Neural cell (in vitro differentiated cells): ENCODE measurements at regions not wholly inside any gene's neighbourhood (a gene's known extent, or its start where the extent isn't known, plus 50 kb on each side); places are given as distances from the start of the nearest gene placed in this dataset.

Experiments used
- H2AFZ ChIP-seq: fragments of 200-600, 300-800 bp; sonication (generic), shearing (Covaris generic); 2 replicates; pipeline ENCODE4 v1.6.0; 2014; ENCODE audit warnings: low read depth, mild to moderate bottlenecking, antibody characterized with exemption, low read length, moderate library complexity
- H3F3A ChIP-seq: fragments of 200-600 bp; shearing (Covaris generic); 2 replicates; pipeline ENCODE4 v1.6.1; 2016; ENCODE audit warnings: mild to moderate bottlenecking, moderate library complexity, mixed read lengths, antibody characterized with exemption, low read length; ENCODE audit not compliant: insufficient read depth, poor library complexity, severe bottlenecking
- H3K27ac ChIP-seq: fragments of 200-600, 300-800 bp; sonication (generic), shearing (Covaris generic); 2 replicates; pipeline ENCODE4 v1.5.1; 2014; ENCODE audit warnings: mild to moderate bottlenecking, low read length, moderate library complexity
- H3K27me3 ChIP-seq: fragments of 300-800, 200-600 bp; sonication (generic), shearing (Covaris generic); 2 replicates; pipeline ENCODE4 v1.6.0; 2014; ENCODE audit warnings: mild to moderate bottlenecking, low read depth, low read length, moderate library complexity; ENCODE audit not compliant: insufficient read depth
- H3K36me3 ChIP-seq: fragments of 300-800, 200-600 bp; sonication (generic), shearing (Covaris generic); 2 replicates; pipeline ENCODE4 v1.5.1; 2014; ENCODE audit warnings: mild to moderate bottlenecking, antibody characterized with exemption, low read length, moderate library complexity; ENCODE audit not compliant: insufficient read depth
- H3K4me2 ChIP-seq: fragments of 300-800, 200-600 bp; sonication (generic), shearing (Covaris generic); 2 replicates; pipeline ENCODE4 v1.6.0; 2014; ENCODE audit warnings: mild to moderate bottlenecking, low read length
- H3K4me3 ChIP-seq: fragments of 300-800, 200-600 bp; sonication (generic), shearing (Covaris generic); 2 replicates; pipeline ENCODE4 v1.5.1; 2014; ENCODE audit warnings: mild to moderate bottlenecking, low read length, moderate library complexity
- H3K79me2 ChIP-seq: fragments of 200-600 bp; shearing (Covaris generic); replicated peaks from 2 replicates; pipeline ENCODE4 v1.6.0; 2014; ENCODE audit warnings: mild to moderate bottlenecking, low read length, moderate library complexity; ENCODE audit not compliant: insufficient read depth
- H3K9ac ChIP-seq: fragments of 300-800, 200-600 bp; sonication (generic), shearing (Covaris generic); 2 replicates; pipeline ENCODE4 v1.6.1; 2016; ENCODE audit warnings: mild to moderate bottlenecking, low read length, mixed read lengths
- H3K9me2 ChIP-seq: fragments of 200-600 bp; shearing (Covaris generic); 2 replicates; pipeline ENCODE4 v1.6.1; 2016; ENCODE audit warnings: mild to moderate bottlenecking, low read length, mixed read lengths; ENCODE audit not compliant: insufficient read depth
- H3K9me3 ChIP-seq: fragments of 200-600, 300-800 bp; sonication (generic), shearing (Covaris generic); 2 replicates; pipeline ENCODE4 v1.6.1; 2016; ENCODE audit warnings: mild to moderate bottlenecking, mixed run types, low read length, moderate library complexity, mixed read lengths
- H4K20me1 ChIP-seq: fragments of 200-600 bp; shearing (Covaris generic); 2 replicates; pipeline ENCODE4 v1.6.1; 2016; ENCODE audit warnings: mild to moderate bottlenecking, mixed run types; ENCODE audit not compliant: insufficient read depth
- EP300 ChIP-seq: fragments of 450-650 bp; conservative IDR thresholded peaks from 2 replicates; pipeline ENCODE4 v1.6.1; 2014; ENCODE audit warnings: antibody characterized with exemption, mild to moderate bottlenecking, moderate library complexity; ENCODE audit not compliant: poor library complexity, severe bottlenecking
- EZH2 ChIP-seq: fragments of 200-600, 300-800 bp; shearing (Covaris generic), sonication (generic); IDR thresholded peaks from 2 replicates; pipeline ENCODE4 v1.6.1; 2014; ENCODE audit warnings: antibody characterized with exemption, low read length, borderline replicate concordance, mild to moderate bottlenecking; ENCODE audit not compliant: insufficient read depth, poor library complexity, severe bottlenecking
- MXI1 ChIP-seq: fragments of 450-650 bp; conservative IDR thresholded peaks from 2 replicates; pipeline ENCODE4 v1.6.1; 2014; ENCODE audit warnings: antibody characterized with exemption, mild to moderate bottlenecking; ENCODE audit not compliant: poor library complexity, severe bottlenecking
- POLR2AphosphoS5 ChIP-seq: IDR thresholded peaks from 2 replicates; pipeline ENCODE4 v1.6.1; 2012
- RAD21 ChIP-seq: fragments of 450-650 bp; conservative IDR thresholded peaks from 2 replicates; pipeline ENCODE4 v1.6.1; 2014; ENCODE audit warnings: antibody characterized with exemption, mild to moderate bottlenecking, moderate library complexity
- REST ChIP-seq: IDR thresholded peaks from 2 replicates; pipeline ENCODE4 v1.6.1; 2012; ENCODE audit warnings: borderline replicate concordance
- SMC3 ChIP-seq: fragments of 450-650 bp; conservative IDR thresholded peaks from 2 replicates; pipeline ENCODE4 v1.6.1; 2014; ENCODE audit warnings: antibody characterized with exemption, mild to moderate bottlenecking, moderate library complexity; ENCODE audit not compliant: poor library complexity
- TAF1 ChIP-seq: IDR thresholded peaks from 2 replicates; pipeline ENCODE4 v1.6.1; 2012; ENCODE audit warnings: low read depth
- TF ChIP-seq, protein P1 (sequence below): fragments of 450-650 bp; IDR thresholded peaks from 2 replicates; pipeline ENCODE4 v1.5.1; 2014; ENCODE audit warnings: antibody characterized with exemption, mild to moderate bottlenecking, moderate library complexity; ENCODE audit not compliant: poor library complexity, severe bottlenecking

- no peak overlapping the region for H2AFZ ChIP-seq
- H3K4me3 ChIP-seq: no peak overlapping the region
Observed at GRCh38 chr18:44232500-44232899, 448.2 kb upstream of the SETBP1 start.

GRCh38 chr18:44238454-44238853 is 442.2 kb upstream of the SETBP1 start:
- Histone ChIP-seq H3K9me2 (no peaks in the 10 kb centered on the region), H2AFZ (no peak overlapping the region), H3F3A (no peaks in the 10 kb centered on the region), H3K36me3 (no peaks in the 10 kb centered on the region), H3K4me3 (no peak overlapping the region), H3K9me3 (no peaks in the 10 kb centered on the region), H3K27ac (no peak overlapping the region), H3K9ac (no peak overlapping the region), H3K79me2 (no peaks in the 10 kb centered on the region), H4K20me1 (no peaks in the 10 kb centered on the region), H3K4me2 (no peak overlapping the region), H3K27me3 (no peaks in the 10 kb centered on the region)
- TF ChIP-seq, protein P1, sequence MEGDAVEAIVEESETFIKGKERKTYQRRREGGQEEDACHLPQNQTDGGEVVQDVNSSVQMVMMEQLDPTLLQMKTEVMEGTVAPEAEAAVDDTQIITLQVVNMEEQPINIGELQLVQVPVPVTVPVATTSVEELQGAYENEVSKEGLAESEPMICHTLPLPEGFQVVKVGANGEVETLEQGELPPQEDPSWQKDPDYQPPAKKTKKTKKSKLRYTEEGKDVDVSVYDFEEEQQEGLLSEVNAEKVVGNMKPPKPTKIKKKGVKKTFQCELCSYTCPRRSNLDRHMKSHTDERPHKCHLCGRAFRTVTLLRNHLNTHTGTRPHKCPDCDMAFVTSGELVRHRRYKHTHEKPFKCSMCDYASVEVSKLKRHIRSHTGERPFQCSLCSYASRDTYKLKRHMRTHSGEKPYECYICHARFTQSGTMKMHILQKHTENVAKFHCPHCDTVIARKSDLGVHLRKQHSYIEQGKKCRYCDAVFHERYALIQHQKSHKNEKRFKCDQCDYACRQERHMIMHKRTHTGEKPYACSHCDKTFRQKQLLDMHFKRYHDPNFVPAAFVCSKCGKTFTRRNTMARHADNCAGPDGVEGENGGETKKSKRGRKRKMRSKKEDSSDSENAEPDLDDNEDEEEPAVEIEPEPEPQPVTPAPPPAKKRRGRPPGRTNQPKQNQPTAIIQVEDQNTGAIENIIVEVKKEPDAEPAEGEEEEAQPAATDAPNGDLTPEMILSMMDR: no peak
- TF ChIP-seq RAD21 (no peak), TAF1 (no peak), SMC3 (no peak), MXI1 (no peak), POLR2AphosphoS5 (no peak), EZH2 (no peak), EP300 (no peak), REST (no peak)

More at GRCh38 chr18:44232500-44232899, 448.2 kb upstream of the SETBP1 start:
- TF ChIP-seq SMC3 (no peak), POLR2AphosphoS5 (no peak), MXI1 (no peak), REST (no peak)
- Histone ChIP-seq H3K27me3 (no peaks in the 10 kb centered on the region), H4K20me1 (no peaks in the 10 kb centered on the region), H3K9me3 (no peaks in the 10 kb centered on the region), H3K9me2 (no peaks in the 10 kb centered on the region), H3K36me3 (no peaks in the 10 kb centered on the region), H3K4me2 (no peak overlapping the region), H3F3A (no peaks in the 10 kb centered on the region), H3K9ac (no peak overlapping the region), H3K79me2 (no peaks in the 10 kb centered on the region), H3K27ac (no peak overlapping the region)
